HepG2 (cell line): ENCODE measurements at regions not wholly inside any gene's neighbourhood (a gene's known extent, or its start where the extent isn't known, plus 50 kb on each side); places are given as distances from the start of the nearest gene placed in this dataset.

Source experiments
- ATAC-seq: fragments of 200-7000 bp; cut with Tn5 transposase; 3 replicates; pipeline ENCODE4 v1.9.1; 2020; ENCODE audit warnings: mild to moderate bottlenecking, moderate library complexity
- BruUV-seq: library from RNA; stranded (reverse); fragments of 400-500 nt; replicated peaks from 2 replicates; lab custom pipeline; 2021; lab: Mats Ljungman, UMichigan
- CTCF ChIA-PET: fragments of 300-600 bp; formaldehyde crosslinking; extraction: SDS; loops from one replicate; lab custom pipeline; 2021; ENCODE audit warnings: low total read pairs, inconsistent platforms, low intra/inter-chr PET ratio; lab: Yijun Ruan, JAX
- POLR2A ChIA-PET: fragments of 350-600 bp; sonication (Branson Sonifier 250); formaldehyde crosslinking; loops from one replicate; lab custom pipeline; 2020; ENCODE audit warnings: antibody characterized with exemption, inconsistent platforms; lab: Yijun Ruan, JAX
- DNase-seq: peaks from one replicate; pipeline ENCODE4 v3.0.0-alpha.2; 2015; ENCODE audit warnings: low spot score
- FAIRE-seq: peaks from 3 replicates; lab custom pipeline; 2011; peaks lifted over from hg19 to GRCh38; lab: Jason Lieb, UNC
- H2AFZ ChIP-seq: one replicate; pipeline ENCODE4 v1.6.1; 2011; ENCODE audit warnings: low read length, inconsistent platforms
- H3K27ac ChIP-seq: fragments of 300-600 bp; 3 replicates; pipeline ENCODE4 v1.8.0; 2011; ENCODE audit warnings: mixed run types, mild to moderate bottlenecking, mixed read lengths, low read length, inconsistent platforms; ENCODE audit not compliant: insufficient read depth; ENCODE audit errors: extremely low read length
- H3K27me3 ChIP-seq, 2 experiments: fragments of 200-600 bp in 1 of 2; 2 replicates in 1 of 2; 3 replicates in 1 of 2; pipeline versions ENCODE4 v1.6.0 to v1.8.0; 2011; ENCODE audit warnings: low read length in 2 of 2, mild to moderate bottlenecking in 2 of 2, moderate library complexity in 2 of 2, inconsistent platforms in 1 of 2; ENCODE audit not compliant: insufficient read depth in 2 of 2, control insufficient read depth in 1 of 2
- H3K36me3 ChIP-seq, 2 experiments: fragments of 200-600 bp in 1 of 2; replicated peaks in 1 of 2; 2 replicates in 1 of 2; 3 replicates in 1 of 2; pipeline versions ENCODE4 v1.5.1 to v1.8.0; 2011; ENCODE audit warnings: low read length in 2 of 2, inconsistent platforms in 1 of 2; ENCODE audit not compliant: insufficient read depth in 2 of 2, control insufficient read depth in 1 of 2
- H3K4me1 ChIP-seq: 2 replicates; pipeline ENCODE4 v1.5.1; 2012; ENCODE audit warnings: low read length, inconsistent platforms; ENCODE audit not compliant: insufficient read depth
- H3K4me2 ChIP-seq: 2 replicates; pipeline ENCODE4 v1.6.0; 2011; ENCODE audit warnings: low read depth, low read length, inconsistent platforms
- H3K4me3 ChIP-seq, 3 experiments: fragments of 200-600 bp in 1 of 3; sonication (generic), shearing (Covaris generic) in 1 of 3; replicated peaks in 1 of 3; 2 replicates each; pipeline ENCODE4 v1.5.1; 2011 to 2016; ENCODE audit warnings: low read length in 3 of 3, inconsistent platforms in 2 of 3, low read depth in 2 of 3, mild to moderate bottlenecking in 2 of 3, control low read depth in 1 of 3, mixed read lengths in 1 of 3; ENCODE audit not compliant: insufficient read depth in 1 of 3
- H3K79me2 ChIP-seq: one replicate; pipeline ENCODE4 v1.6.1; 2011; ENCODE audit warnings: low read length, inconsistent platforms; ENCODE audit not compliant: insufficient read depth
- H3K9ac ChIP-seq: 2 replicates; pipeline ENCODE4 v1.6.0; 2011; ENCODE audit warnings: mild to moderate bottlenecking, low read depth, low read length, inconsistent platforms; ENCODE audit not compliant: insufficient read depth
- H3K9me3 ChIP-seq: 2 replicates; pipeline ENCODE4 v1.5.1; 2012; ENCODE audit warnings: mild to moderate bottlenecking, low read length
- H4K20me1 ChIP-seq: 2 replicates; pipeline ENCODE4 v1.6.0; 2011; ENCODE audit warnings: inconsistent platforms, mild to moderate bottlenecking, low read length, moderate library complexity; ENCODE audit not compliant: insufficient read depth
- E2F2 ChIP-seq: sonication (generic); formaldehyde crosslinking; IDR thresholded peaks from 2 replicates; pipeline ENCODE4 v1.4.0; 2020; ENCODE audit warnings: missing genetic modification reagents, borderline replicate concordance
- HMGXB4 ChIP-seq, 2 experiments: sonication (generic) in 1 of 2; formaldehyde crosslinking in 1 of 2; IDR thresholded peaks; 2 replicates each; pipeline versions ENCODE4 v1.4.0 to v1.6.1; 2018 to 2020; ENCODE audit warnings: missing genetic modification reagents in 2 of 2, borderline replicate concordance in 1 of 2, low read depth in 1 of 2, mild to moderate bottlenecking in 1 of 2, missing biosample characterization in 1 of 2
- PATZ1 ChIP-seq: sonication (generic); formaldehyde crosslinking; IDR thresholded peaks from 2 replicates; pipeline ENCODE4 v1.4.0; 2020; ENCODE audit warnings: missing genetic modification reagents
- PHF20 ChIP-seq: sonication (generic); formaldehyde crosslinking; IDR thresholded peaks from 2 replicates; pipeline ENCODE4 v1.5.0; 2020; ENCODE audit warnings: mild to moderate bottlenecking, missing genetic modification reagents
- SKI ChIP-seq: fragments of 450-650 bp; IDR thresholded peaks from one replicate; pipeline ENCODE4 v1.6.1; 2018; ENCODE audit warnings: mild to moderate bottlenecking; ENCODE audit not compliant: partially characterized antibody
- SMAD9 ChIP-seq: sonication (generic); formaldehyde crosslinking; IDR thresholded peaks from 2 replicates; pipeline ENCODE4 v1.5.1; 2020; ENCODE audit warnings: mild to moderate bottlenecking, missing genetic modification reagents
- WGBS: methylation state at CpG from one replicate; pipeline ENCODE4 v1.1.6; 2017; ENCODE audit warnings: low lambda C conversion rate; 5-methylcytosine and 5-hydroxymethylcytosine counted together
- in situ Hi-C: cut with HindIII; loops from 2 replicates; pipeline ENCODE4 v1.10.0; 2017; ENCODE audit warnings: low pct_unique_long_range_greater_than_20kb; ENCODE audit not compliant: extremely low pct_ligation_motif_present
- intact Hi-C: fragments of 100-400 bp; cut with micrococcal nuclease; formaldehyde crosslinking; loops from one replicate; pipeline ENCODE4 v1.10.0; 2022; ENCODE audit not compliant: unreplicated experiment

GRCh38 chr4:155571184-155571944 is 95.3 kb upstream of the GUCY1A1 start:
- Histone ChIP-seq H3K79me2 (no peaks in the 10 kb centered on the region), H3K9ac (no peak overlapping the region), H4K20me1 (no peaks in the 10 kb centered on the region), H3K4me3 (no peak overlapping the region), H3K27me3 (no peaks in the 10 kb centered on the region), H3K4me2 (no peak overlapping the region), H3K4me1 (no peaks in the 10 kb centered on the region), H2AFZ (no peak overlapping the region), H3K36me3 (no peaks in the 10 kb centered on the region), H3K27ac (no peak overlapping the region), H3K9me3 (no peaks in the 10 kb centered on the region)
- ATAC-seq, result no peak
- ChIA-PET POLR2A (no interaction called here), CTCF (no interaction called here)
- no TSS peak for BruUV-seq
- no peak for FAIRE-seq
- TF ChIP-seq SKI, result no peak
- TF ChIP-seq PHF20 (CRISPR knock-in tag), result no peak
- TF ChIP-seq HMGXB4 (CRISPR knock-in tag; IDR thresholded peaks at IDR 0.05; ENCODE audit: borderline replicate concordance in 1 of 2, low read depth in 1 of 2), result no peak
- TF ChIP-seq SMAD9 (CRISPR knock-in tag), result no peak
- no peak for TF ChIP-seq E2F2 (CRISPR knock-in tag)
- TF ChIP-seq PATZ1 (CRISPR knock-in tag), result no peak
- in situ Hi-C loops (no loop called here), intact Hi-C loops (no loop called here)
- 0% methylated on average over 1 of the region's 1 CpG for WGBS
- no peak for DNase-seq
